Inferior parietal cortex (tissue), 1 donor: ENCODE measurements at regions not wholly inside any gene's neighbourhood (a gene's known extent, or its start where the extent isn't known, plus 50 kb on each side); places are given as distances from the start of the nearest gene placed in this dataset.
"Not testable (repeated sequence)": the region's sequence is repeated elsewhere in the genome, so short reads cannot be mapped to it uniquely, and the experiment has no call there.

Experiments used
- DNase-seq: peaks from one replicate; pipeline ENCODE4 v3.0.0-alpha.2; 2016; ENCODE audit errors: extremely low spot score

DNA sequence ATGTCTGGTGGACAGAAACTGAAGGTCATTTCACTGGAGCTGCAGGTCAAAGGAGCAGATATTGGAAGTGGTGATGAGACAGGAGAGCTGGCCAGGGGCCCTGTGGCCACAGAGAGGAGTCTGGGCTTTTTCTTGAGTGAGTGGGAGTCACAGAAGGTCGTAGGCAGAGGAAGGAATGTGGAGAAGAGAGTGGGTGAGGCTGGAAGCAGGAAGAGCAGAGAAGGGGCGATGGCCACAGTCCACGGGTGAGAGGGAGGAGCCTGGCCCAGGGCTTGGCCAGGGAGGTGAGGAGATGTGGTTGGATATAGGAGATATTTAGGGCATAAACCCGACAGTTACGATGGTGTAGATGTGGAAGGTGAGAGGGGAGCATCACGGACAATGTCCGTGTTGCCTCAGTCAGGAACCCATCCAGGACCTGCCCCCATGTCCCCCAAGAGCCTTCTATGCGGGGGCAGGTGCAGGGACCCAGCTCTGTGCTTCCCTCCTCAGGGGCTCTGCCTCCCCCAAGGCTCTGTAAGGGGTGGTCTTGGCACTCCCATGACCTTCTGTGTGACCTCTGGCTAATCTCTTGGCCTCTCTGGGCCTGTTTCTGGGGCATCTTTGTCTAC, 150.5 kb upstream of the PTPN1 start:
- no peak for DNase-seq

DNA sequence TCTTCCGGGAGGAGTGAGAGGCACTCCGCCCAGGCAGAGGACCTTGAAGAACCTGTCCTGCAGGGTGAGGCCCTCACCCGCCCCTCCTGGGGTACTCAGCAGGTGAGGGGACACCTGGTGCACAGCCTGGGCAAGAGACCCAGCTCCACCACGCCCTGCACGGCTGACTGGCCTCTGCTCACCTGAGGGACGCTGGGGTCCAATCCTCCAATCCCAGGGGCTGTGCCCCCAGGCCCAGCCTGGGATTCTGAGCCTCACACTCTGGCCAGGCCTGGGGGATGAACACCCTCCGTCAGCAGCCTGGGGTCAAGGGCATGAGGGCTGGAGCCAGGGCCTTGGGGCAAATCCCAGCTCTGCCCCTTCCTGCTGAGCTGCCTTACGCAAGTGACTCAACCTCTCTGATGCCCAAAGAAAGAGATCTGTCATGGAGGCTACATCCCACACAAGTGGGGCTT, 149.9 kb upstream of the PTPN1 start:
- DNase-seq = no peak

DNA sequence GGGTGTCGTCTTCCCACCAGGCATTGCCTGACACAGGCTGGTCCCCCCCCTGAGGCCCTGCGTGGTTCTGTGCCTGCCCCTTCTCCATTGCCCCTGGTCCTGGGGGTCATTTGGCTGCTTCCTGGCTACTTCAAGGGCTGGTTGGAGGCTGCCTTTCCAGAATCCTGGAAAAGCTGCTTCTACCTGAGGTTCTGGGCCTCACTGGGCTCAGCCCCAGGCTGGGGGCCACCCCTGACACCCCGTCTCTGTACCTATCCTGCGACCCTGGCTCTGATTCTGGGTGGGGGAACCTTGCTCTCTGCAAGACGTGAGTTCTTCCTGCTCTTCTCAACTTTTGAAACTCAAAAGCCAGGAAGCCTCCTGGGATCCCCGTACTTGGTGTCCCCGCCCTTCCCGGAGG, 149.3 kb upstream of the PTPN1 start:
- DNase-seq = no peak

DNA sequence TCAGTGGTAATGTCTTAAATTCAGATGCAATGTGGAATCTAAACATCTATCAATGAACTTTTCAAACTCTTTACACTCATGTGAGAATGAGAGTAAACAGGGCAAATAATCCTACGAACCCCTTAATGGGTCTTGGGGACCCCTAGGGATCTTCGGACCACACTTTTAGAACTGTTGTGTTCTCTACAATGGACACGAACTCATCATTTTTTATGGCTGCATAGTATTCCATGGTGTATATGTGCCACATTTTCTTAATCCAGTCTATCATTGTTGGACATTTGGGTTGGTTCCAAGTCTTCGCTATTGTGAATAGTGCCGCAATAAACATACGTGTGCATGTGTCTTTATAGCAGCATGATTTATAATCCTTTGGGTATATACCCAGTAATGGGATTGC, 148.0 kb upstream of the PTPN1 start:
- not testable (repeated sequence) for DNase-seq

DNA sequence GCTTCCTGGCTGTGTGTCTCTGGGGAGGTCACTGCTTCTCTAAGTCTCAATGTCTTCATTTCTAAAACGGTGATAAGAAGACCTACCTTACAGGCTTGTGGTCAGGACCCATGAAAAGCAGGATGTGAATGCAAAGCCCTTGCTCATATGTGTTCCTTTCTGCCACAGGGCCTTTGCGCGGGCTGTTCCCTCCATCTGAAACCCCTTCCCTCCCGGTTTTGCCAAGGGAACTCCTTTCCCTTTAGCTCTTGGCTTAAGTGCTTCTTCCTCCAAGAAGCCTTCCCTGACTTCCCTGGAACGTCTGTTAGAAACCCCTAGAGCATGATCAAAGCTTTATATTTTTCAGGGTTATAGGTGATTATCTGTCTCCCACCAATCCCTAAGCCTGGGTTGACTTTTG, 147.2 kb upstream of the PTPN1 start:
- no peak for DNase-seq

DNA sequence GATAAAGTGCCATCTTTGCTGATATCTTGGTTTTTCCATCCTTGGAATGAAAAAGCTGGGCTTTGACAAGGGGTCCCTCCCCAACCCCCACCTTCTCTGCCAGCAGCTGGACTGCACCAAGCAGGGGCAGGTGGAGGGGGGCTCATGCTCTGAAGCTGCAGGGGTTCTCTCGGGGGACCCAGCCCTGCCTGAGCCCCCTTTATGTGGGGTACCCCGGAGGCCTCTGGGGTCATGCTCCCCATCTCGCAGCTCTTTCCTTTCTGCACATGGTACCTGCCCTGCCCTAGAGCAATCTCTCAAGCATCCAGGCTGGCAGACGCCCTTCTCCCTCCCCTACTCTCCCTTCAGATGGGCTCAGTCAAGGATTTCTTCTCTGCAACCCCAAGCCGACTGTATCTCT, 146.7 kb upstream of the PTPN1 start:
- DNase-seq = no peak

DNA sequence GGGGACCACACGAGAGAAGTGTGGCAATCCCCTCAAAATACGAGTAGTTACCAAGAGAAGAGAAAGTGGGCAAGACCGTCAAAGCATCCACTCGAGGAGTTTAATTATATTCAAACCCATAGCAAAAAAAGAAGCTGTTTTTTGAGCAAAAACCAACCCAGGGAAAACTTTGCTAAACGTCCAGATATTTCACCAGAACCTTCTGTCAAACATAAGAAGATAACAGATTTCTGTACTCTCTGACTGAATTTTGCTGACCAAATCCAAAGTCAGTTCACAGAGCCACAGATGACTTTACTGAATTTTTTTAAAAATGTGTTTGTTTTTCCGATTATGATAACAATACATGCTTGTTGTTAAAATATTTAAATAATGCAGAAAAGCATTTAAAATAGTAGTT, 145.6 kb upstream of the PTPN1 start:
- no peak for DNase-seq

DNA sequence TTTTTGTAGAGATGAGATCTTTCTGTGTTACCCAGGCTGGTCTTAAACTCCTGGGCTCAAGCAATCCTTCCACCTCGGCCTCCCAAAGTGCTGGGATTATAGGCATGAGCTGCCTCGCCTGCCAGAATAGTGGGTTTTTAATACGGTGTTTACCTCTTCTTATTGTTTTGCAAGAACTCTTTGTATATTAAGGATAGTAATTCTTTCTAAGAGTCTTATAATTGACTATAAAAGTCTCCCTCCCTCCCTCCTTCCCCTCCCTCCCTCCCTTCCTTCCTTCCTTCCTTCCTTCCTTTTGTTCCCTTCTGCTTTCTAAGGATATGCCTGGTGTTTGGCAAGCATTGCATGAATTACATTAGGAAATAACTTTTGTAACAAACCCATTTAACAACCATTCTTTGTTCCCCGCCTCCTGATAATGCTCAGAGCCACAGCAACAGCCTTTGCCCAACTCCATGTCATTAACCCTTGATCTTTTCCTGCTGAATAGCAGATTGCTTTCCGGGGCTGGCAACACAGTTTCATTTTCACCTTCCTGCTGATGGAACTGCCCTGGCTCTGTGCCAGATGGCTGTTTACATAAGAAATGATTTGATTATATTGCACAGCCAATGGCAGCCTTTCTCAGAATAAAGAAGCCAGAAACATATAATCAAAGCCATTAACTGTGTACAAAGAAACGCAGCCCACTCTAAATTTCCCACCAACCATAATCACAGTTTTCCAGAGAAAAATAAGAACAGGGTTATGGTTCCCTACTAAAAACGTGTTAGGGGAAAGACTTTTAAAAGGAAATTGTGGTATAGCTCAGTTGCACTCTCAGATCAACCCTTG, 143.7 kb upstream of the PTPN1 start:
- DNase-seq = no peak

DNA sequence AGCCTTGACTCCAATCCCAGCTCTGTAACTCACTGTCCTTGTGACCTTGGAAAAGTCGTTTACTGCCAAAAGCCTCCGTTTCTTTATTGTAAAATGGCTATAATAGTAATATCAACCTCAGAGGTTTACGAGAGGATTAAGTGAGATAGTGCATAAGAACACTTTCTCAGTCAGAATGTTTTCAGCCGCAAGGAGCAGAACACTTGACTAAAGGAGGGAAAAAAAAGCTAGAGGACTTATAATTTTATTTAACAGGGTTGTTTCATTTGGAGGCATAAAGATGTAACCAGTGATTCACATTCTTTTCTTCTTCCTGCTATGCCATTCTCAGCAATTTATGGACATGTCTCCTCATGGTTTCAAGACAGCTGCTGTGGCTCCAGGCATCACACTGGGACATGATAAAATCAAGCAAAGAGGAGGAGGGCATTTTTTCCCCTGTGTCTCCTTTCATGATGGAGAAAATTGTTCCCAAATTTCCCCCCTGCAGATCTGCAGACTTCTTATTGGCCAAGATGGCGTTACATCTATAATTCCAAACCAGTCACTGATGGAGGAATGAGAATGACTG, 143.0 kb upstream of the PTPN1 start:
- no peak for DNase-seq

DNA sequence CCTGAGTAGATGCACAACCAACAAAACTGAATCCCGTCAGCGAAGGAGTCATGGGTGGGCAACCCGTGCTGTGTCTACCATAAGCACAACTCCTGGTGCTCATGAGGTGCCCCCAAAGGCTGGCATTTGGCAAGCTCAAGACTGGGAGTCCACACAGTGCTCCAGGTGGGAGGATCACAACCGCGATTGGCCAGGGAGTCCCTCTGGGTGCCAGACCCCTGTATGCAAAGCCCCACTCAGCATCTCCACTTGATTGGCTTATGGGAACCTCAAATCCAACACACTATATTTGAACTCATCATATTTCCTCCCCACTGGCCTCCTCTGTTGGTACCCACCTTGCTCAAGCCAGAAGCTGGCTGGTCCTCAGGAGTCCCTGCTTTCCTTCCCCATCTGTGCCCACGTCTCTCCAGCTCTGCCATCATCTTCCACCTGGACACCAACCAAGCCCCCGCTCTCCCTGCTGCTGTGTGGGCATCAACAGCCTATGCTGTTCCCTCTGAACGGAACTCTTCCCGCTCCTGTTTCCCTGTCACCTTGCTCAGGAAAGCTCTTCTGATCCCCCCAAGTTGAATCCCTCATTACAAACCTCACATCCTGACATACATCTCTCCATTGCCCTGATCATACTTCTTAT, 142.3 kb upstream of the PTPN1 start:
- DNase-seq = no peak

DNA sequence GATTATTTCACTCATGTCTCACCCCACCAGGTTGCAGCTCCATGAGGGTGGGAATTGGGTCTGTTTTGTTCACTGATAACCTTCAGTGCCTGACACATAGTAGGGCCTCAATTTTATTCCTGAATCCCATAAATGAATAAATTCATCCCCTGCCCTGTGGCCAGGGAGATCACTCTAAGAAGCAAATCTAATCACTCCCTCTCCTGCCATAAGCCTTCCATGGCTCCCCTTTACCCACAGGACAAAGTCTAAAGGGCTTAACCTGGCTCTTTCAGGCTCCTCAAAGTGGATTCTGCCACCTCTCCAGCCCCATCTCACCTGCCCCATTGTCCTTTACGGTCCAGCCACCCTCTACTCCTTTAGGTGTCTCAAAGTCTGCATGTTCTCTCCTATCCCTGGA, 141.8 kb upstream of the PTPN1 start:
- DNase-seq = no peak

DNA sequence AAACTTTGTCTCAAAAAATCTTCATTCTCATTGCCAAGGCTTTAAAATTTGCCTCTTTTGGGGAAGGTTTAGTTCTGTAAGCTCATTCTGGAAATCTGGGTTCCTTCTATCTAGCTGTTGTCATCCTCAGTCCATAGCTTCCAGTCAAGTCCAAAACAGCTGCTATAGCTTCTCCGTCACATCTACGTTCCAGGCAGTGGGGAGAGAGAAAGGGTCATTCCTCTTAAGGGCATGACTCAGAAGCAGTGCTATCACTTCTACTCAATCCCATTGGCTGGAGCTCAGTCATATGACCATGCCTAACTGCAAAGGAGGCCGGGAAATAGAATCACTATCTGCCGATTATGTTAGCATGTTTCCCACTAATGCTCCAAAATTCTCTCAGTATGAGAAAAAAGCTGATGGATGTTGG, 141.4 kb upstream of the PTPN1 start:
- DNase-seq = no peak

DNA sequence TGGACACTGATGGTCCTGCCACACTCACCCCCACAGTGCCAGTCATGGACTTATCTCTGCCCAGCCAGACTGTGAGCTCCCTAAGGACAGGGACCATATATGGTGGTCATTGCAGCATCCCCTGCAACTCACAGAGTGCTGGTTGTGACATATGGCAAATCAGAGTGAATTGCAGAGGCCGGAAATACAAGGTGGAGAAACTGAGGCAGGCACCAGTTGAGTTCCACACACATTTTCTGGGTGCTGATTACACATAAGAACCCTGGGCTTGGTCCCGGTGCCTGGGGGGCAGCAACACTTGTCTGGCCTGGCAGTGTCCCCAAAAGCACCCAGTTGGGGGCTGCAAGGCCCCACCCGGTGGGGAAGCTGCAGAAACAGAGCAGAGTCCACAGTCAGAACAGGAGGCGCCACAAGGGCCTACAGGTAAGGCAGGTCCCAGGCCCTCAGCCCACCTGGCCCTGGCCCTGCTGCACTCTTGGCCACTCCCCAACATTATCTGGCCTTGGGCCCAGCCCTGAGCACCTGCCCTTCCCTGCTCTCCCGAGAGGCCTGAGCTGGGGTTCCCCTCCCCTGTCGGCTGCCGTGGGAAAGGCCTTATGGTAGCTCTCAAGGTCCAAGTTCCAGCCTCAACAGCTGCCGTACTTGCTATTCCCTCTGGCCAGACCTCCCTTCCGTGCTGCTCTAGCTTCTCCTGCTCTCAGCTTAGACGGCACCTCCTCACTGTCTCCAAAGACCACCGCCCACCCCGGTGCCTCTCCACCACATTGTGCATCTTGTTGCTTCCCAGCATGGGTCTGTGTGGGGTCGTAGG, 140.8 kb upstream of the PTPN1 start:
- DNase-seq = no peak

DNA sequence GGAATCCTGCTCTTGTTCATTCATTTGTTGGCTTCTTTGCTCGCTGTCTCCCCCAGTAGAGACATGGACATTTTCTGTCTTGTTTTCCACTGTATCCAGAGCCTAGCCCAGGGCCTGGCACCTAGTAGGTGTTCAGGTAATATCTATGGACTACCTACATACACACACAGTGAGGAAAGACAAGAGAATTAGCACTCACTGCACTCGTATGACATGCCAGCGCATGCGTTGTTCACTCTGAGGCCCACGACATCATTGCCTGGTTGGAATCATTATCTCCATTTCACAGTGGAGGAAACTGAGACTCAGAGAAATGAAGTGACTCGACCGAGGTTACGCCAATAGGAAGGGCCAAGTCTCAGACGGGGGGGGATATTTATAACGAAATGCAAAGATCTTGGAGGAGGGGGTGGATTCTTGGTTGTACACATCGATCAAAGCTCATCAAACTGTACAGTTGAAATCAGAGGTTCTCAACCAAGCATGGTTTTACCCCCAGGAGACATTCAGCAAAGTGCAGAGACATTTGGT, 140.1 kb upstream of the PTPN1 start:
- DNase-seq = no peak

DNA sequence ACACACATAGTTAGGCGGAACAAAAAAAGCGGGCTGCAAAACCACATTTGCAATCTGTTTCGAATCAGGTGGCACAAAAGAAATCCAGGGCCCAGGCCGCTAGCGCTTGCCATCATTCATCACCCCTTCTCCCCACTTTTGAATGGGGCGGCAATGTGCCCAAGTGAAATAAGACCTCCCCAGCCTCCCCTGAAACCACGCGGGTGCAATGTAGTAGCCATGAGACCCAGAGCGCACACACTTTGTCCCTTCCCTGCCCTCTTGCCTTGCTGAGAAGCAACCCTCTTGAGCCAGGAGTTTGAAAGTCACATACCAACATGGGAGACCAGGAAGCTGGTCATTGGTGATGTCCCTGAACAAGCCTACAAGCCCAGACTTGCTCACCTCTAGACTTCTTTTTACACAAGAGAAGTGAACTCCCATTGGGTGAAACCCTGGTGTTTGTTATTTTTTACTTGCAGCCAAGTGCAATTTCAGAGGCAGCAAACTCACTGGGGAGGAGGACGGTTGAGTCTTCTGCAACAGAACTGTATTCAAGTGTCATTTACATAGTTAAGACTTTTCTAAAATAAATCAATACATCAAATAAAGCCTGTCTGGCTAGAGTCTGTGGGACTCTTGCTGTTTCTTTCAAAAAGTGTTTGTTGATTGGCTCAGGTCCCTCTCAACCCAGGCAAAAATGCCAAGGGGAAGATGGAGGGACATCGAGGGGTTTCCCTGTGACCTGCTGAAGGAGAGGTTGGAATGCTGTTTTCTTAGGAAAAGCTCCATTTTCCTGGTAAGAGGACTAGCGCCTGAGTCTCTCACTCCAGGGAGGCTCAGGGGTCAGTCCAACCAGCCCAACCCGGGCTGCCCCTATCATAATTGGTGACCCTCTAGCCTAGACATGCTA, 138.1 kb upstream of the PTPN1 start:
- DNase-seq = no peak

DNA sequence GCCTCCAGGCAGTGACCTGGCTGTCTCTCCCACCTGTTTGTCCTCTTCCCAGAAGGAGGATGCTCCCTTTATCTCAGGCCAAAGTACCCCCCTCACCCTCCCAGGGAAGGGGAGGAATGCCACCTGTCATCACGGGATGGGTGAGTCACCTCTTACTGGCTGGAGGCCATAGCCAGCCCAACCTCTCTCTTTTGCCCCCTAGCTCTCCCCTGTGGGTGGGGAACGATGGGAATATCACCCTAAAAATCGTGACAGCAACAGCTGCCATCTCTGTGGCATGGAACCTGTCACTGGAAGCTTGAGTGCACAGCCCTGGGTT, 137.5 kb upstream of the PTPN1 start:
- DNase-seq = no peak

DNA sequence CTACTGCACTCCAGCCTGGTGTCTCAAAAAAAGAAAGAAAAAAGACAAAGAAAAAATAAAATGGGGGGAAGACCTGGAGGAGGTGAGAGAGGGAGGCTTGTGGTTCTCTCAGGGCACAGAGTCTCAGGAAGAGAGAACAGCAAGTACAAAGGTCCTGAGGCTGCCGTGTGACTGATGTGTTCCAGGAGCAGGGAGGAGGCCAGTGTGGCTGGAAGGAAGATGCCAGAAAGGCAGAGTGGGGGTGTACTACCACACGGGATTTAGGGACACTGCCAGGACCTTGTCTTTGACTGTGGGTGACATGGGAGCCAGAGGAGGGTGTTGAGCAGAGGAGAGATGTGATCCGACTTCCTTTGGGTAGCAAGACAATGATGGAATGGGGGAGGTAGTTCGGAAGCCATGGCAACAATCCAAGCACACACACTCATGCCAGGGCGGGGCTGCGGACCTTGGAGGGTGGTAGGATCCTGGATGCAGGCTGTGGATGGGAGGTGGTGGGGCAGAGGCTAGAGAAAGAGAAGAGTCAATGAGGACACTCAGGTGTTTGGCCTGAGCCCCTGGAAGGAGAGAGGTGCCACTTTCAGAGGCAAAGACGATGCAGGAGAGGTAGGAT, 136.4 kb upstream of the PTPN1 start:
- DNase-seq = no peak

DNA sequence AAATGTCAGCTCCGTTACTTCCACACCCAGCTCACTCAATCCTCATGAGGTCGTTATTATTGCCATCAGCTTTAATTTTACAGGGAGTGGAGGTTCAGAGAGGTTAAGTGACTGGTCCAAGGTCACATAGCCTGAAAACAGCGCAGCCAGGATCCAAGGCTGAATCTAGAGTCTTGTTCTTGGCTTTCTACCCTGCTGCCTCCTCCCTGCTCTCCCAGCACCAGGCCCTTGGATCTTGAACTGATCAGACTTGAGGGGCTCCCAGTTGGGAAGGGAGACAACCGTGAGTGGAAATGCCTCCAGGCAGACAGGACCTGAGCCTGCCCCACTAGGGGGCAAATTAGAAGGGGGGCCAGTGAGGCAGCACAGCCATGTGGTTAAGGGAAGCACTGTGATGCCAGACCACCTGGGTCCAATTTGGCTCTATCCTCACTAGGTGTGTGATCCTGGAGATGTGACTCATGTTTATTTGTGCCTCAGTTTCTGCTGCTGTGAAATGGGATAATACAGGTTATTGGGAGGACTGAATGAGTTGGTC, 135.6 kb upstream of the PTPN1 start:
- no peak for DNase-seq

DNA sequence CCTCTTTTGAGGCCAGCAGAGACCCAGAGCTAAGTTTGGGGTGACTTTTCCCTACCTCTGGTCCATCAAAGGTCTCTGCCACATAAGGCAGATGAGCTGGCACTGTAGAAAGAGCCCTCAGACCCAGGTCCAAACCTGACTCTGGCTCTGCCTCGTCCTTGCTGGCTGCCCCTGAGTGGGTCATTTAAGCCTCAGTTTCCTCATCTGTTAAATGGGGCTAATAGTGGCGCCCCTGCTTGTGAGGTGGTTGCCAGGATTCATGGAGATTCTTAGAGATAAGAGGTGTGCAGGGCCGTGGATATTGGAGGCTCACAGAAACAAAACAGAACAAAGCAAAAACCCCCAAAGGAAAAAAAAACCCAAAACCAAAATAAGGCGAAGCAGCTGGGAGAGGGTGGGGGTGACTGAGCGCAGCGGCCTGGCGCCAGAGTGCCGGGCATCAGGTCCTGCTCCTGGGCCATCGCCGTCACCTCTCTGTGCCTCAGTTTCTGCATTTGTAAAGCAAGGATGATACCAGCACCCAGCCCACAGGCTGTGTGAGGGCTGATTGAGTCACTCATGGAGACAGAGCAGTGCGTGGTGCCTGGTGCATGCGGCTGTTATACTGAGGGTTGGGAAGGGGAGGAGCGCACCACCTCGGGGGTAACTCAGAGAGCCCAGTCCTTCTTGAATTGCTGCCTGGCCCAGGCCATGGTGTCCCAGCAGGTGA, 133.8 kb upstream of the PTPN1 start:
- DNase-seq = no peak
